SH-SY5Y (cell line): ENCODE measurements at regions not wholly inside any gene's neighbourhood (a gene's known extent, or its start where the extent isn't known, plus 50 kb on each side); places are given as distances from the start of the nearest gene placed in this dataset.

ENCODE experiments used
- GATA2 ChIP-seq: IDR thresholded peaks from 2 replicates; pipeline ENCODE4 v1.6.1; 2011; ENCODE audit warnings: mild to moderate bottlenecking, low read depth, low read length
- GATA3 ChIP-seq: IDR thresholded peaks from 2 replicates; pipeline ENCODE4 v1.6.1; 2011; ENCODE audit warnings: low read depth, mild to moderate bottlenecking, low read length, moderate library complexity

DNA sequence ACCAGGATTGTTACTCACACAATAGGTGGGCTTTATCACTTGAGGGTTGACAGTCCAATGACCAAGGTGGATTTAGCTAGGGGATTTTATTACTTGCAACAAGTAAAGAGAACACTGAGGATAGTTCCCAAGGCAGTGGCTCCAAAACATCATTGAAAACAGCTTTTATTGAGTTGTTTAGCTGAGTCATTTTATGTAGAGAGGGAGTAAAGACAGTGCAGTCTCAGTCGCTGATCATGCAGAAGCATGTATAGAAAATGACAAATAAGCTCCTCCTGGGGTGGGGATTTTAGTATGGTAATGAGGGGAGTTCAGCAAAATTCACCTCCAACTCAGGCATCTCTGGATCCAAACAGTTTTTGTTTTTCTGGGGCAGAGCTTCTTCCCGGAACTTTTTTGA, 163.0 kb upstream of the CCDC179 start:
- TF ChIP-seq GATA3 (no peak), GATA2 (no peak)
